Panc1 (cell line): ENCODE measurements at regions not wholly inside any gene's neighbourhood (a gene's known extent, or its start where the extent isn't known, plus 50 kb on each side); places are given as distances from the start of the nearest gene placed in this dataset.

Experiments
- POLR2AphosphoS5 ChIP-seq: IDR thresholded peaks from 2 replicates; pipeline ENCODE4 v1.6.1; 2012; ENCODE audit warnings: mild to moderate bottlenecking, low read depth, low read length, moderate library complexity
- REST ChIP-seq, 2 experiments: IDR thresholded peaks; 2 replicates each; pipeline ENCODE4 v1.6.1; 2011 to 2012; ENCODE audit warnings: low read depth in 2 of 2, control low read depth in 1 of 2, low read length in 1 of 2, mild to moderate bottlenecking in 1 of 2, moderate library complexity in 1 of 2; ENCODE audit not compliant: insufficient read depth in 1 of 2
- SIN3A ChIP-seq: IDR thresholded peaks from 2 replicates; pipeline ENCODE4 v1.6.1; 2012; ENCODE audit warnings: low read depth, mild to moderate bottlenecking, low read length, moderate library complexity, borderline replicate concordance; ENCODE audit not compliant: insufficient read depth
- TCF7L2 ChIP-seq: IDR thresholded peaks from 2 replicates; pipeline ENCODE4 v1.6.1; 2011; ENCODE audit warnings: mild to moderate bottlenecking, low read depth, low read length, inconsistent platforms
- TF ChIP-seq, protein P1 (sequence below): fragments of 450-650 bp; IDR thresholded peaks from 2 replicates; pipeline ENCODE4 v1.5.1; 2017; ENCODE audit warnings: mild to moderate bottlenecking

DNA sequence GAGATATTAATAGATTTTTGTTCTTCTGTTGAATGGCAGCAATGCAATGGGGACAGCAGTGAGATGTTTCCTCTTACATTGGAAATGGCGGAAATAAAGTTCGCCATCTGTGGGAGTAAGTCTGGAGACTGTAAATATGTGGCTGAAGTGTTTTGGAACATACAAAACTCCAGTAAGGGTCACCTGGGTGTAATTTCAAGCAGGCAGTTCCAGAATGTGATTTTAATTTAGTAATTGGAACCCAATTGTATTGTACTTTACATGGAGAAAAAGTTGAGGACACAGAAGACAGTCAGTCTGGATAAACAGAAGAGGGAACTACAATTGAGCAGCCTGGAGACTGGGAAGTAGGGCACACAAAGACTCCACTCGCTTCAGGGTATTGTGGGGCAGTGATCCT lies 108.6 kb downstream of the NTMT2 start:
- TF ChIP-seq, protein P1, sequence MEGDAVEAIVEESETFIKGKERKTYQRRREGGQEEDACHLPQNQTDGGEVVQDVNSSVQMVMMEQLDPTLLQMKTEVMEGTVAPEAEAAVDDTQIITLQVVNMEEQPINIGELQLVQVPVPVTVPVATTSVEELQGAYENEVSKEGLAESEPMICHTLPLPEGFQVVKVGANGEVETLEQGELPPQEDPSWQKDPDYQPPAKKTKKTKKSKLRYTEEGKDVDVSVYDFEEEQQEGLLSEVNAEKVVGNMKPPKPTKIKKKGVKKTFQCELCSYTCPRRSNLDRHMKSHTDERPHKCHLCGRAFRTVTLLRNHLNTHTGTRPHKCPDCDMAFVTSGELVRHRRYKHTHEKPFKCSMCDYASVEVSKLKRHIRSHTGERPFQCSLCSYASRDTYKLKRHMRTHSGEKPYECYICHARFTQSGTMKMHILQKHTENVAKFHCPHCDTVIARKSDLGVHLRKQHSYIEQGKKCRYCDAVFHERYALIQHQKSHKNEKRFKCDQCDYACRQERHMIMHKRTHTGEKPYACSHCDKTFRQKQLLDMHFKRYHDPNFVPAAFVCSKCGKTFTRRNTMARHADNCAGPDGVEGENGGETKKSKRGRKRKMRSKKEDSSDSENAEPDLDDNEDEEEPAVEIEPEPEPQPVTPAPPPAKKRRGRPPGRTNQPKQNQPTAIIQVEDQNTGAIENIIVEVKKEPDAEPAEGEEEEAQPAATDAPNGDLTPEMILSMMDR, result no peak
- TF ChIP-seq REST (IDR thresholded peaks at IDR 0.05; ENCODE audit: insufficient read depth in 1 of 2, low read depth in 2 of 2, low read length in 1 of 2) (no peak), TCF7L2 (no peak), POLR2AphosphoS5 (no peak), SIN3A (no peak)
